ENCODE measurements at regions not wholly inside any gene's neighbourhood (a gene's known extent, or its start where the extent isn't known, plus 50 kb on each side); places are given as distances from the start of the nearest gene placed in this dataset.

GRCh38 chr5:96125231-96125891 is 163.7 kb upstream of the ELL2 start:
- TF ChIP-seq CTCF (IDR thresholded peaks at IDR 0.05; ENCODE audit: extremely low read depth in 1 of 2, insufficient read depth in 1 of 2, low read depth in 1 of 2, low read length in 2 of 2) (no peak), POLR2AphosphoS5 (IDR thresholded peaks at IDR 0.05; ENCODE audit: insufficient read depth, low read depth, low read length) (no peak), POLR2A (IDR thresholded peaks at IDR 0.05; ENCODE audit: low read depth, low read length) (no peak), EZH2 (IDR thresholded peaks at IDR 0.05; ENCODE audit: borderline replicate concordance, low read depth, low read length, severe bottlenecking) (no peak), MAX (IDR thresholded peaks at IDR 0.05; ENCODE audit: insufficient read depth, insufficient read length) (no peak), FOS (IDR thresholded peaks at IDR 0.05; ENCODE audit: borderline replicate concordance, insufficient read depth, low read length) (no peak)
